Stimulated activated CD8-positive, alpha-beta memory T cell treated with anti-CD3 and anti-CD28 coated beads, Interleukin-15, amount 100 ng/mL, for 48 hours (primary cell): ENCODE measurements at regions not wholly inside any gene's neighbourhood (a gene's known extent, or its start where the extent isn't known, plus 50 kb on each side); places are given as distances from the start of the nearest gene placed in this dataset.

Experiments used
- DNase-seq, 2 donors: peaks; one replicate each; pipeline ENCODE4 v3.0.0-alpha.2; 2020; ENCODE audit warnings: low read depth in 2 of 2

DNA sequence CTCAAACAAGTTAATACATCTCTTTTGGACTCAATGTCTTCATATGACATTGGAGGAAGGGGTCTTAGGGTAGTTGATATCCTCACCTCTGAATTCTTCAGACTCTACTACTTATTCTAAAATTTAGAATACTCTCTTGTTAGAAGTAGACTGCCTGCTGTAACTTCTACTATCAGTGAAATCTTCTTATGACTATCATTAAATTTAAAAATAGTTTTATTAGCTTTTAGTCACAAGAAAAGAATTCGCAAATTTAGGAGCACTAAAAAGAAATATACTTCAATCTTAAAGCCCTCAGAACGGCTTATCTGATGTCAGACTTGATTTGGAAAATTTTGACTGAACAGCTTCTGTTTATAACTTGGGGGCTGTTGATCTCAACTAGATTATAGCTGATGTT, 67.1 kb upstream of the TTC14 start:
- DNase-seq = no peak

DNA sequence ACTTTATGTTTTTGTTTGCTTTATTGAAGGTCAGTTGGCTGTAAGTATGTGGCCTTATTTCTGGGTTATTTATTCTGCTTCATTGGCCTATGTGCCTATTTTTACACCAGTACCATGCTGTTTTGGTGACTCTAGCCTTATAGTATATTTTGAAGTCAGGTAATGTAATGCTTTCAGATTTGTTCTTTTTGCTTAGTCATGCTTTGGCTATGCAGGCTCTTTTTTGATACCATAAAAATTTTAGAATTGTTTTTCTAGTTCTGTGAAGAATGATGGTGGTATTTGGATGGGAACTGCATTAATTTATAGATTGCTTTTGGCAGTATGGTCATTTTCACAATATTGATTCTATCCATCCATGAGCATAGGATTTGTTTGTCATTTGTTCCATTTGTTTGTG, 63.5 kb upstream of the TTC14 start:
- no peak for DNase-seq

DNA sequence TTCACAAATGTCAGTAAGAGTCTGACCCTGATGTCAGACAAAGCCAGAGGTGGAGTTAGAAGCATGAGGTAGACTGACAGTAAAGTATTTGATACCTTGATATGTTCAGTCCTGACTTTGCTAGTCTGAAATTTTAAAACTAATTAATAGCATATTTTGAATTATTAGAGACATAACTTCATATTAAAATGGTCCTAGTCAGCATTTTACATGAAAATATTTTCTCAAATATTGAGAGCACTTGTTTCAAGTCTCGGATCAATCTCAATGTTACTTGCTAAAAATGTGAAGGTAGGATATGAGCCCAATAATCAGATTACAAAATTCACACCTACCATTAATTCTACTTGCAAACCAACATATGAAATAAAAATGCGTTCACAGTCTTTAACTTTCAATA, 58.1 kb upstream of the TTC14 start:
- DNase-seq = no peak

DNA sequence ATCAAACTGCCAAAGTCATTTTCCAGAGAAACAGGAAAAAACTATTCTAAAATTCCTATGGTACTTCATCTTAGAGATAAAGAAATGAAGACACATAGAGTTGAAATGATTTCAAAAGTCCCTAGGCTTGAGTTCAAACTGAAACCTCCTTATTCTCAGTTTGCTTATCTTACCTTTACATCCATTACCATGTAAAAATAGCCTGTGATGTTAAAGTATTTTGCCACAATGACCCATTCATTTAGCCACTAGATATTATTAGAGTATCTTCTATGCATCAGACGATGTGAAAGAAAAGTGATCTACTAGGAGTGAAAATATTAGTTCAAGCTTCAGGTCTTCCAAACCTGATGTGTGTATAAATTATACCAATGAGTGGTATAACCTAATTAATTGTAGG, 55.1 kb upstream of the TTC14 start:
- DNase-seq = no peak

DNA sequence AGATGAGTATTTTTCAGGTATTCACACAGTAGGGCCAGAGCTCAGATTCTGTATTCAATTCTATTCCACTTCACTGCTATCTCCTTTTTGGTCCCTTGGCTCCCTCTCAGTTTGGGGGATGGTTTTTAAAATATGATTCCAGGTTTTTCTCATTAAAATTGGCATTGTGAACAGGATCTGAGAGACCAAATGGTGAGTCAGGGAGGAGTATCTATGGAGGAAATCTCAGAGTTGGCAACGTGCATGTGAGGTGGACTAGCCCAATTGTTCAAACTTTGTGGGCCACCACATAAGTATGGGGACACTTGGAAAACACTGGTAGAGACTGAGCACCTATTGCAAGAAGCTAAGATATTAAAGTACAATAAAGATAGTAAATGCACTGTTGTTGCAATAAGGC, 53.9 kb upstream of the TTC14 start:
- no peak for DNase-seq
